IPS-18a (cell line): ENCODE measurements at regions not wholly inside any gene's neighbourhood (a gene's known extent, or its start where the extent isn't known, plus 50 kb on each side); places are given as distances from the start of the nearest gene placed in this dataset.

Experiments
- H3K27ac ChIP-seq: one replicate; pipeline ENCODE4 v1.5.1; 2013; ENCODE audit warnings: low read length
- H3K27me3 ChIP-seq: one replicate; pipeline ENCODE4 v1.6.1; 2013; ENCODE audit warnings: mild to moderate bottlenecking, low read length; ENCODE audit not compliant: control insufficient read depth, insufficient read depth
- H3K36me3 ChIP-seq: one replicate; pipeline ENCODE4 v1.6.1; 2013; ENCODE audit warnings: low read depth, low read length; ENCODE audit not compliant: control insufficient read depth
- H3K4me1 ChIP-seq: one replicate; pipeline ENCODE4 v1.6.1; 2013; ENCODE audit warnings: low read depth, low read length; ENCODE audit not compliant: control insufficient read depth
- H3K4me3 ChIP-seq: one replicate; pipeline ENCODE4 v1.5.1; 2013; ENCODE audit warnings: low read length
- H3K9ac ChIP-seq: one replicate; pipeline ENCODE4 v1.6.1; 2013; ENCODE audit warnings: mild to moderate bottlenecking, low read length, moderate library complexity
- H3K9me3 ChIP-seq: one replicate; pipeline ENCODE4 v1.6.1; 2013; ENCODE audit warnings: low read depth, low read length; ENCODE audit not compliant: control insufficient read depth

DNA sequence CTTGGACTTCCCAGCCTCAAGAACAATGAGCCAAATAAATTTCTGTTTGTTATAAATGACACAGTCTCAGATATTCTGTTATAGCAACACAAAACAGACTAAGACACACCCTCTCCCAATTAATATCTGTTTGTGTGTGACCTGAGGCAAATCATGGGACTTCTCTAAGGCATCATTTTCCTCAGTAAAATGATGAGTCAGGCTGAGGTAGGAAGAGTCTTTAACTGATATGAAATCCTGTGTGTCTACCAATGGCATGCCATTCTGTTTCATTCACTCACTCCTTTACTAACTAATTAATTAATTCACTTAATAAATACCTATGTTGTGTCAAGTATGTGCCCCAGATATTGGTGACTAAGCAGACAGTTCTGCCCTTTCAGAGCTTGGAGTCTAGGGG is 258.4 kb upstream of the CRY1 start:
- H3K9me3 ChIP-seq: no peaks in the 10 kb centered on the region
- no peaks in the 10 kb centered on the region for H3K36me3 ChIP-seq
- no peak overlapping the region for H3K27ac ChIP-seq

DNA sequence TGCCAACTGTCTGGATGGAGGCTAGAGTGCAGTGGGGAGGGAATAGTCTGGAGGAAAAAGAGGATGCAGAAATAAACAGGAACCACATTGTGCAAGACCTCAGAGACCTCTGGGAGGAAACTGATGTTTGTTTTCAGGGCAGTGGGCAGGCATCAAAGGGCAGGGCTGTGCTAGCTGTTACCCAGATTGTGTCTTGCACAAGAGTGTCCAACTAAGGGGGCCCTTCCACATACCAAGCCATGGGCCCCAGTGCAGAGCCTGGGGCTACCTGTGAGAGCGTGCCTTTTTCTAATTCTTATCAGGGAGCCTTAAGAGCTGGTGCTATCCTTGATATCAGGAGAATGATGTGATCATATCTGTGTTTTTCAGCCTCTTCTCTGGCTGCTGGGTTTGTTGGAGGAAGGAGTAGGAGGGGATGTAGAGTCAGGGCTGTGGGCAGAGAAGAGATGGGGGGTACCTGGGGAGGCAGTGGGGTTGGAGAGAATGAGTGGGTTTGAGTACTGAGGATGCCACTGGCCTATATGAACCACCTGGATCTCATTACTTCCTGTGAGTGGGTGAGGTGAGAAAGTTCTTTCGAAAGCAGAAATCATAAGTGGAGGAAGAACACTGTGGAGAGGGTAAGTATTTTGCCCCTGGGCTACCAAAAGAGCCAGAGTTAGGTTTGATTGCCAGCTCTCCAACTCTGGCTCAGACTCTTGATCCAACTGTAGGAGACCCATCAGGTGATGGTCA is 259.2 kb upstream of the CRY1 start:
- Histone ChIP-seq H3K27me3 (no peaks in the 10 kb centered on the region), H3K36me3 (no peaks in the 10 kb centered on the region), H3K9me3 (no peaks in the 10 kb centered on the region), H3K27ac (no peak overlapping the region), H3K9ac (no peak overlapping the region), H3K4me3 (no peak overlapping the region), H3K4me1 (no peaks in the 10 kb centered on the region)

More for the DNA sequence above, 258.4 kb upstream of the CRY1 start:
- no peak overlapping the region for H3K4me3 ChIP-seq
- H3K4me1 ChIP-seq: no peaks in the 10 kb centered on the region
- H3K27me3 ChIP-seq: no peaks in the 10 kb centered on the region
- no peak overlapping the region for H3K9ac ChIP-seq

DNA sequence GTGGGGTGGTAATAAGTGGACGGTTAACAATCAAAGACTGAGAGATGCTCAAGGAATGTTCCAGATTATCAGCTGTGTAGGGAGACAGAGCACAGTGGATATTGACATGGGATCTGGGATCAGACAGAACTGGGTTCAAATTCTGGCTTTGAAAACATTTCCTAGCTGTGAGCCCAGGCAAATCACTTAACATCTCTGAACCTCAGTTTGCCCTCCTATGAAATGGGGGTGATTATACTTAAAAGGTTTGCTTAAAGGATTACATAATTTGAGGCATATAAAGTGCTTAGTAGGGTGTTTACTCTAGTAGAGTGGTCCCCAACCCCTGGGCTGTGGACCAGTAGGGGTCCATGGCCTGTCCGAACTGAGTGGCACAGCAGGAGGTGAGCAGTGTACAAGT is 260.0 kb upstream of the CRY1 start:
- H3K27ac ChIP-seq: no peak overlapping the region
- no peak overlapping the region for H3K9ac ChIP-seq
- H3K9me3 ChIP-seq: no peaks in the 10 kb centered on the region
- H3K4me1 ChIP-seq: no peaks in the 10 kb centered on the region
- no peaks in the 10 kb centered on the region for H3K36me3 ChIP-seq
- H3K4me3 ChIP-seq: no peak overlapping the region
- H3K27me3 ChIP-seq: no peaks in the 10 kb centered on the region

DNA sequence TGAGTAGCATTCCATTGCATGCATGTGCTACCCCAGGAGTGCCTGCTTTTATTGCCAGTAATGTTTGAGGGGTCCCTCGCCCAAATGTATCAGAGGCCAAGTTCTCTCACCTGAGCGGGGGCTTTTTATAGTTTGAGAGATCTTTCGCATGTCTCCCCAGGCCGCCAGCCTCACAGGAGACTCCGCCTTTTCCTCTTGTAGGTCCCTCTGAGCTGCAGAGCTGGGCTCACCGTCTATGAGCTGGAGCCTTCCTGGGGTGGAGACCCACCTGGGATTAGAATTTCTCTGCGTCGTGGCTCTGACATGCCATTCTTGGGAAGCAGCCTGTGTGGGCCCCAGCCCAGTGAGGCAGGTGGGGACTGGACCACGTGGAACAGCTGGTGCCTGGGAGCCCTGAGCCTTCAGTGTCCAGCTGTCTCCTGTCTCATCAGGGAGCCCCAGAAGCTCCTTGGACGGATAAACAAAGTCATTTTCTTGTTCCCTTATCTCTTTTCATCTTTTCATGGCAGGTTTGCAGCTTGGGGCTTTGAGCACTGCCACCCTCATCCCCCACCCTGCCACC is 261.7 kb upstream of the CRY1 start:
- no peaks in the 10 kb centered on the region for H3K4me1 ChIP-seq
- no peaks in the 10 kb centered on the region for H3K27me3 ChIP-seq
- H3K36me3 ChIP-seq: no peaks in the 10 kb centered on the region
- no peak overlapping the region for H3K4me3 ChIP-seq
- H3K9me3 ChIP-seq: no peaks in the 10 kb centered on the region
- H3K9ac ChIP-seq: no peak overlapping the region
- H3K27ac ChIP-seq: no peak overlapping the region

DNA sequence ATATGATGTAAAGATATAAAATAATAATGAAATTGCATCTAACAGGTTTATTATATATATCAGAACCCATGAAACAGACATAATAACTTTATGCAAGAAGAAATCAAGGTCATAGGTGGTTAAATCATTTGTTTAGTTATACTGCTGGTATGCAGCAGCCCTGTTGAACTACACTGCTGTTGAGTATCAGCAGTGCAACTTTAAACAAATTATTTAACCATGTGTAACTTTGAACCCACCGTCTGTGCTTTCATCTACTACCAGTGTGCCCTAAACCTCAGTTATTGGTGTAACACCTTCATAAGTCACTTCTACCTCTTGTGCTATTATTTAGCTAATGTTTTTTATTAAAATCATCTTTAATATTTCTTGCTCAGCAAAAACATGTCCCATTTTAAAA is 262.3 kb upstream of the CRY1 start:
- H3K4me3 ChIP-seq: no peak overlapping the region
- no peak overlapping the region for H3K9ac ChIP-seq
- no peaks in the 10 kb centered on the region for H3K9me3 ChIP-seq
- no peaks in the 10 kb centered on the region for H3K4me1 ChIP-seq
- H3K27ac ChIP-seq: no peak overlapping the region
- H3K36me3 ChIP-seq: no peaks in the 10 kb centered on the region
- no peaks in the 10 kb centered on the region for H3K27me3 ChIP-seq

DNA sequence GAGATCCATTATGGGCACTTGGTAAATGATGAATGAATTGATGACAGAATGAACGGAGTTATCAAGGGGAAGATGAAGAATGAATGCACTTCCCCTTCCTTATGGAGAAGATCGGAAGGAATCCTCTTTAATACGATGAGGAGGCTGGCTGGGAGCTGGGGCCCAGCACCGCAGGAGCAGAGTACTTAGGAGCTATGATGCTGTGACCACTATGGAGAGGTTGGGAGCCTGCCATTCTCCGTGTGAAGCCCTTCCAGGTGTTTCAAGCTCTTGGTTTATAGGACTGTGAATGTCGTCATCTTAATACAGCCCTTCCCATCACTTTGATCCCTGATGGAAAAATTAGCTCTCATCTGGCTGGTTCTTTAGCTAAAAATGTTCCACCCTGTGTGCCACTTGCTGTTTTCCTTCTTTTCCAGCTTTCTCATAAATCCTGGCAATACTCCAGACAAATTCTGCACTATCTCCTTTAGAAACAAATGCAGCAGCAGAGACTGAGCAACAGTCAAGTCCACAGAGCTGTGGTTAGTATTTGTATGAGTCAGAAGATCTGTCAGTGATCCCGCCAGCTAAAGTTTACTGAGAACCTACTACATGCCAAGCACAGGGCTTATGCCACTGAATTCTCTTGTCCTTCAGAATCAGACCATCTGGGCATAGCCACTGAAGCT is 263.1 kb upstream of the CRY1 start:
- no peaks in the 10 kb centered on the region for H3K4me1 ChIP-seq
- no peaks in the 10 kb centered on the region for H3K9me3 ChIP-seq
- H3K4me3 ChIP-seq: no peak overlapping the region
- no peak overlapping the region for H3K27ac ChIP-seq
- H3K36me3 ChIP-seq: no peaks in the 10 kb centered on the region
- H3K9ac ChIP-seq: no peak overlapping the region
- H3K27me3 ChIP-seq: no peaks in the 10 kb centered on the region

DNA sequence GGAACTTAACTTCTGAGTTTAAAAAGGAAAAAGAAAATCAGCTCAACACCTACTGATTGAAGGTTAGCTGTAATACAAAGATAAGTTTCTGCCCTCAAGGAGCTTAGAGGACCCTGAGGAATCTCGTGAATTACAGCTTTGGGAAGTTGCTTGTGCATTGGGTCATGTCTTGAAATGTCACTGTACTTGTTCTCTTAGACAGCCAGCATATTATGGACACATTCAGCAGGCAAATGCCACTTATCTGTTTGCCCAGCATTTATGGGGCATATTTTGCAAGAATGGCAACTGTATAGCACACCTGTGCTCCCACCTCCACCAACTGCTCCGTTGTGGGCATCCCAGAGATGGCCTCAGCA is 263.6 kb upstream of the CRY1 start:
- Histone ChIP-seq H3K4me3 (no peak overlapping the region), H3K27me3 (no peaks in the 10 kb centered on the region), H3K9me3 (no peaks in the 10 kb centered on the region), H3K36me3 (no peaks in the 10 kb centered on the region), H3K9ac (no peak overlapping the region), H3K4me1 (no peaks in the 10 kb centered on the region), H3K27ac (no peak overlapping the region)

DNA sequence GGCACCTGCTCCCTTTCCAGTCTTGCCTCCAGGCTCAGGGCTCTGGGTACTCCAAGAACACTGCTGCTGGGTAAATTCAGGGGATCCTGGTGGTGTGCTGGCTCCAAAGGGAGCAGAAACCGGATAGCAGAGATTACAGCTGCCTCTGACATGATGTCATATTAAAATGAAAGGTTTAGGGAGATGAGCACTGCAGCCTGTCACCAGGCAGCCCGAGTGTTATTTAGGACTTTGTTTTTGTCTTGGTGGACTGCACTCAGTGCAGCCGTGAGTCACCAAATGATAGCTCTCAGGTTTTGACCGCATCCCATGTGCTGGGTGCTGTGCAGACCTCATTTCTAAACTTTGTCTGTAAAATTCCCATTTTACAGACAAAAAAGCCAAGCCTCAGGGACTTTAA is 266.0 kb upstream of the CRY1 start:
- H3K4me3 ChIP-seq: no peak overlapping the region
- no peaks in the 10 kb centered on the region for H3K36me3 ChIP-seq
- H3K27me3 ChIP-seq: no peaks in the 10 kb centered on the region
- H3K9me3 ChIP-seq: no peaks in the 10 kb centered on the region
- no peaks in the 10 kb centered on the region for H3K4me1 ChIP-seq
- no peak overlapping the region for H3K9ac ChIP-seq
- H3K27ac ChIP-seq: no peak overlapping the region

DNA sequence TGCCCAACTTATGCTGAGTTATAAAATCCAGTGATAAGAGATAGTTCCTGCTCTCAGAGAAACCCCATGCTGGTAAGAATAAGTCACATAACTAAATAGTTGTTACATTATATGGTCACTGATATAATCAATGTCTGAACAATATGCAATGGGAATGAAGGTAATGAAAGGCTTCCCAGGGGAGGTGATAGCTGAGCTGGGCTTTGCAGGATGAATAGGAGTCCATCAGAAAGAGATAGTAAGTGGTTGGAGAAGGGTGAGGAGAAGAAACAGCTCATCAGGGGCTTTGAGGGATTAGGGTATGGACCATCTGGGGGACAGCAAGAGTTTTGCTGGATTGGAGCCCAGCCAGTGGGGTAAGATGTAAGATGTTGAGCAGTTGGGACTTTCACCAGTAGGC is 266.7 kb upstream of the CRY1 start:
- Histone ChIP-seq H3K4me1 (no peaks in the 10 kb centered on the region), H3K27ac (no peak overlapping the region), H3K36me3 (no peaks in the 10 kb centered on the region), H3K9ac (no peak overlapping the region), H3K4me3 (no peak overlapping the region), H3K9me3 (no peaks in the 10 kb centered on the region), H3K27me3 (no peaks in the 10 kb centered on the region)

DNA sequence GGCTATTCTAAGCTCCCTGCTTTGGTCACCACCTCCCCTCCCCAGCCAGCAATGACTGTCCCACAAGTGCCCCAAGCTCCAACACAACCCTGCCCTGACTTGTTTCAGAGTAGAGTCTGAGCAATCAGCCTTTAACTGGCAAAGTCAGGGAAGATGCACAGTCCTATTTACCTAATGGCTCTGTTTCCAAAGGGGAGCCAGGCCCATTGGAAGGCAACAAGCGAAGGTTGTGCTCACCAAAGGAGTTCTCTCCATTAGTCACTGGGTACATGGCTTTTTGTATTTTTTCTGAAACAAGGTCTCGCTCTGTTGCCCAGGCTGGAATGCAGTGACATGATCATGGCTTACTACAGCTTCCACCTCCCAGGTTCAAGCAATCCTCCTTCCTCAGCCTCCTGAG is 267.1 kb upstream of the CRY1 start:
- H3K9ac ChIP-seq: no peak overlapping the region
- H3K27ac ChIP-seq: no peak overlapping the region
- no peaks in the 10 kb centered on the region for H3K9me3 ChIP-seq
- peaks cover 1% of the 10 kb centered on the region for H3K4me1 ChIP-seq
- no peaks in the 10 kb centered on the region for H3K36me3 ChIP-seq
- H3K4me3 ChIP-seq: no peak overlapping the region
- no peaks in the 10 kb centered on the region for H3K27me3 ChIP-seq

DNA sequence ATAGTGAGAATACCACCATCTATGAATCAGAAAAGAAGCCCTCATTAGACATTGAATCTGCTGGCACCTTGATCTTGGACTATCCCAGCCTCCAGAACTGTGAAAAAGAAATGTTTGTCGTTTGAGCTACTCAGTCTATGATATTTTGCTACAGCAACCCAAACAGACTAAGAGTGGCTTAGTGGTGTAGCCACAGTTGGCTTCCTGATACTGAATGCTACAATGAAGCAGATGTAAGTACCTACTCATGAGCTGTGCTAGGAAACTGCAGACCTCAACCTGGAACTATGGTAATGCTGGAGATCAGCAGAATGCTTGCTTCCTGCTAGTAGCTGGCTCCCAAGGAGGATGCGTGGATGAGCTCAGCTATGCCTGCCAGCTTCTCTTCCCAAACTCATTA is 268.6 kb upstream of the CRY1 start:
- Histone ChIP-seq H3K27me3 (no peaks in the 10 kb centered on the region), H3K27ac (no peak overlapping the region), H3K9me3 (no peaks in the 10 kb centered on the region), H3K36me3 (no peaks in the 10 kb centered on the region), H3K4me1 (peaks cover 4% of the 10 kb centered on the region), H3K4me3 (no peak overlapping the region), H3K9ac (no peak overlapping the region)

DNA sequence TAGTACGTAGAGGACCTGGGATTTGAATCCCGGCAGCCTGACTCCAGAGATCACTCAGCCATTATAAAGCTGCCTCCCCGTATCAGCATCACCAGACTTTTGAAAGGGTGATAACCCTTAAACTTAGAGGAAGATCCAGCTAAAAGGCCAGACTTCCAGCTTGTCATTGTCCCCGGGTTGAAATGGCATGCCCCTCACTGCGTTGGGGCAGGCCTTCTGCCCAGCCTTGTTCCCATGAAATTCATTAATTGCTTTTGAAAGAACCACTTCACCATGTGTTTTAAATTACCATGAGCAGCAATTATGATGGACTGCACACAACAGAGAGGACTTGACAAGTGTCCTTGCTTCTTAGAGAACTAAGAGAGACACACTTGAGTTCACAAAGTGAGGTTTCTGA is 269.6 kb upstream of the CRY1 start:
- Histone ChIP-seq H3K4me3 (no peak overlapping the region), H3K36me3 (no peaks in the 10 kb centered on the region), H3K27me3 (no peaks in the 10 kb centered on the region), H3K27ac (no peak overlapping the region), H3K9me3 (no peaks in the 10 kb centered on the region), H3K4me1 (peaks cover 4% of the 10 kb centered on the region), H3K9ac (no peak overlapping the region)
